ENCODE measurements at regions not wholly inside any gene's neighbourhood (a gene's known extent, or its start where the extent isn't known, plus 50 kb on each side); places are given as distances from the start of the nearest gene placed in this dataset.

DNA sequence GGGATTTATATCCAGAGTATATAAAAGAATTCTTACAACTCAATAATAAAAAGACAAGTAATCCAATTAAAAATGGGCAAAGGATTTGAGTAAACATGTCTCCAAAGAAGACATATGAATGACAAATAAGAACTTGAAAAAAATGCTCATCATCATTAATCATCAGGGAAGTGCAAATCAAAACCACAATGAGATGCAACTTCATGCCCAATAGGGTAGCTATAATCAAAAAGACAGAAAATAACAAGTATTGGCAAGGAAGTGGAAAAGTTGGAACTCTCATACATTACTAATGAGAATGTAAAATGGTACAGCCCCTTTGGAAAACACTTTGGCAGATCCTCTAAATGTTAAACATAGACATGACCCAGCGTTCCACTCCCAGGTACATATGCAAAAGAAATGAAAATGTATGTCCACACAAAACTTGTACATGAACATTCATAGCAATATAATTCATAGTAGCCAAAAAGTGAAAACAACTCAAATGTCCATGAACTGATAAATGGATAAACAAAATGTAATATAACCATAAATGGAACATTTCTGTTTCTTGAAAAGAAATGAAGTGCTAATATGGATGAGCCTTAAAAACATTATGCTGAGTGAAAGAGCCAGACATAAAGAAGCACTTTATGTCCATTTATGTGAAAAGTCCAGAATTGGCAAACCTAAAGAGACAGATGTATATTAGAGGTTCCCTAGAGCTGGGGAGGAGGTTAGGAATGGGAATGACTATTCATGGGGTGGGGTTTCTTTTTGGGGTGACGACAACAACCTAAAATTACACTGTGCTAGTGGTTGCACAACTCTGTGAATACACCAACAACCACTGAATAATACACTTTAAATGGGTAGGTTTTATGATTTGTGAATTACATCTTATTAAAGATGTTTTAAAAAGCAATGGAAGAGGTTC lies 259.7 kb downstream of the RHOU start:
- Histone ChIP-seq H3K27ac (ENCODE audit: low read depth, low read length) (no peak overlapping the region), H3K4me3 (ENCODE audit: low read depth, low read length) (no peak overlapping the region), H3K27me3 (ENCODE audit: control insufficient read depth, insufficient read depth, low read length) (no peaks in the 10 kb centered on the region), H3K9me3 (ENCODE audit: control insufficient read depth, insufficient read depth, low read length) (no peaks in the 10 kb centered on the region), H3K9ac (ENCODE audit: low read depth, low read length) (no peak overlapping the region), H3K4me1 (ENCODE audit: control insufficient read depth, insufficient read depth, low read length) (peaks cover 15% of the 10 kb centered on the region), H3K36me3 (ENCODE audit: control insufficient read depth, insufficient read depth, low read length) (no peaks in the 10 kb centered on the region)

DNA sequence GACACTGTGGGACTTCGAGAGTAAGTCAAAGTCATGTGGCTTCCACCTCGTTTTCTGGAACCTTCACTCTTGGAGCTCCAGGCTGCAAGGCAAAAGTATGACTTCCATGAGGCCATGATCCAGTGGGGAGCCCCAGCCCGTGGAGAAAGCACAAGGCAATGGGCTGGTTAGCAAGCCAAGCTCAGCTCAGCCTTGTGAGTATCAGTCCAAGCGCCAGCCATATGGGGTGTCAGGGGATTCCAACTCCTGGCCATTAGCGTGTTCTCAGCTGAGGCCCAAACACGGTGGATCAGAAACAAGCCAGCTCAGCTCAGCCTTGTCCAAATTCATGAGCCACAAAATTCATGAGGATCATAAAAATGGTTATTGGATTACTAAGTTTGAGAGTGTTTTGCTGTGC lies 261.0 kb downstream of the RHOU start:
- Histone ChIP-seq H3K4me3 (ENCODE audit: low read depth, low read length) (no peak overlapping the region), H3K4me1 (ENCODE audit: control insufficient read depth, insufficient read depth, low read length) (peaks cover 15% of the 10 kb centered on the region), H3K36me3 (ENCODE audit: control insufficient read depth, insufficient read depth, low read length) (no peaks in the 10 kb centered on the region), H3K27ac (ENCODE audit: low read depth, low read length) (no peak overlapping the region), H3K27me3 (ENCODE audit: control insufficient read depth, insufficient read depth, low read length) (no peaks in the 10 kb centered on the region), H3K9me3 (ENCODE audit: control insufficient read depth, insufficient read depth, low read length) (no peaks in the 10 kb centered on the region), H3K9ac (ENCODE audit: low read depth, low read length) (no peak overlapping the region)

- H3K4me1 ChIP-seq (ENCODE audit: control insufficient read depth, insufficient read depth, low read length), result peaks cover 11% of the 10 kb centered on the region
- no peak overlapping the region for H3K27ac ChIP-seq (ENCODE audit: low read depth, low read length)
Measured at GRCh38 chr1:228997721-228998144, 262.5 kb downstream of the RHOU start.

GRCh38 chr1:228998179-228998578 lies 262.9 kb downstream of the RHOU start:
- no peaks in the 10 kb centered on the region for H3K36me3 ChIP-seq (ENCODE audit: control insufficient read depth, insufficient read depth, low read length)
- H3K9me3 ChIP-seq (ENCODE audit: control insufficient read depth, insufficient read depth, low read length), result no peaks in the 10 kb centered on the region
- H3K4me3 ChIP-seq (ENCODE audit: low read depth, low read length), result no peak overlapping the region
- no peaks in the 10 kb centered on the region for H3K27me3 ChIP-seq (ENCODE audit: control insufficient read depth, insufficient read depth, low read length)
- no peak overlapping the region for H3K9ac ChIP-seq (ENCODE audit: low read depth, low read length)
- no peak overlapping the region for H3K27ac ChIP-seq (ENCODE audit: low read depth, low read length)
- H3K4me1 ChIP-seq (ENCODE audit: control insufficient read depth, insufficient read depth, low read length), result peaks cover 10% of the 10 kb centered on the region

More at GRCh38 chr1:228997721-228998144, 262.5 kb downstream of the RHOU start:
- H3K9ac ChIP-seq (ENCODE audit: low read depth, low read length), result no peak overlapping the region
- no peak overlapping the region for H3K4me3 ChIP-seq (ENCODE audit: low read depth, low read length)
- H3K36me3 ChIP-seq (ENCODE audit: control insufficient read depth, insufficient read depth, low read length), result no peaks in the 10 kb centered on the region
- no peaks in the 10 kb centered on the region for H3K27me3 ChIP-seq (ENCODE audit: control insufficient read depth, insufficient read depth, low read length)
- H3K9me3 ChIP-seq (ENCODE audit: control insufficient read depth, insufficient read depth, low read length), result no peaks in the 10 kb centered on the region

GRCh38 chr1:228999446-229000170 lies 264.3 kb downstream of the RHOU start:
- Histone ChIP-seq H3K27ac (ENCODE audit: low read depth, low read length) (no peak overlapping the region), H3K9me3 (ENCODE audit: control insufficient read depth, insufficient read depth, low read length) (no peaks in the 10 kb centered on the region), H3K27me3 (ENCODE audit: control insufficient read depth, insufficient read depth, low read length) (no peaks in the 10 kb centered on the region), H3K9ac (ENCODE audit: low read depth, low read length) (no peak overlapping the region), H3K4me3 (ENCODE audit: low read depth, low read length) (no peak overlapping the region), H3K4me1 (ENCODE audit: control insufficient read depth, insufficient read depth, low read length) (peaks cover 10% of the 10 kb centered on the region; the same call in 1 of the 2 replicates), H3K36me3 (ENCODE audit: control insufficient read depth, insufficient read depth, low read length) (no peaks in the 10 kb centered on the region)

DNA sequence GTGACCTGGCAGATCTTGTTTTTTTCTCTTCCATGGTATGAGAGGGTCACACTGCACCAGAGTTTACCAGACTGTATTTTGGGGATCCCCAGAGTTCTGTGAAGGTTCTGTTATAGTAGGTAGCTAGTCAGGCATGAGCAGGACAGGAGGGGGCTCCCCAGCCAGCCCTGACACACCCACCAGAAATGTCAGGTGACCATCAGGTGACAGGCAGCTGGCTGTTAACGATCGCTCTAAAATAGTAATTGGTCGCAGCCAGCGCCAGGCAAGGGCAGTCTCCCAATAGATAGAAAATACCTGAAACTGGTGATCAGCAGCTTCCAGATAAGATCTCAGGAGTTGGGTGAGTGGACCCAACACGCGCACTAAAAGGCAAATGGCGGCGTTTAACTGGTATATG lies 264.9 kb downstream of the RHOU start:
- no peak overlapping the region for H3K27ac ChIP-seq (ENCODE audit: low read depth, low read length)
- H3K27me3 ChIP-seq (ENCODE audit: control insufficient read depth, insufficient read depth, low read length), result no peaks in the 10 kb centered on the region
- H3K9ac ChIP-seq (ENCODE audit: low read depth, low read length), result no peak overlapping the region
- no peak overlapping the region for H3K4me3 ChIP-seq (ENCODE audit: low read depth, low read length)
- H3K9me3 ChIP-seq (ENCODE audit: control insufficient read depth, insufficient read depth, low read length), result no peaks in the 10 kb centered on the region
- H3K4me1 ChIP-seq (ENCODE audit: control insufficient read depth, insufficient read depth, low read length), result peaks cover 10% of the 10 kb centered on the region; the same call in 1 of the 2 replicates
- no peaks in the 10 kb centered on the region for H3K36me3 ChIP-seq (ENCODE audit: control insufficient read depth, insufficient read depth, low read length)

DNA sequence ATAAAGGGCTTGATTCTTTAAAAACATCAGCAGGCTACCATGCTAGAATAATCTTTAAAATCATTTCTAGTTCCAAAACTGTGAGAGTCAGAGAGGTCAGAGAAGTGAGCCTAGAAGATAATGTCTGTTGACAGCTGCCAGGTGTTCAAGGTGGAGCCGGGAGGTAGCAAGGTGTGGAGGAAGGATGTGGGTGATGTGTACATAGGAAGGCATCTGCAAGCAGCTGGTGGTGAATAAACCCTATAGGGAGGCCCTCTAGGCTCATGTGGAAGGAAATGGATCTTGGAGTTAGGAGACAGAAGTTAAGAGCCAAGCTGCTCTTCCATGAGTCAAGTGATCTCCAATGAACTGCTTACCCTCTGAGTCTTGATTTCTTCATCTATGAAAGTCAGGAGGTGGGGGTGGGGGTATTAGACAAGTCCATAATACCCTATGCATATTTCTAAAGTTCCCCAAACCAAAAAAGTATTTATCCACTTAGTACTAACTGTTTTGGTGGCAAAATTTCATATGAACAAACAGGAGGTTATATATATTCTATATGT lies 266.3 kb downstream of the RHOU start:
- Histone ChIP-seq H3K36me3 (ENCODE audit: control insufficient read depth, insufficient read depth, low read length) (no peaks in the 10 kb centered on the region), H3K27ac (ENCODE audit: low read depth, low read length) (no peak overlapping the region), H3K9ac (ENCODE audit: low read depth, low read length) (no peak overlapping the region), H3K4me1 (ENCODE audit: control insufficient read depth, insufficient read depth, low read length) (peaks cover 10% of the 10 kb centered on the region; the same call in 1 of the 2 replicates), H3K4me3 (ENCODE audit: low read depth, low read length) (no peak overlapping the region), H3K27me3 (ENCODE audit: control insufficient read depth, insufficient read depth, low read length) (no peaks in the 10 kb centered on the region), H3K9me3 (ENCODE audit: control insufficient read depth, insufficient read depth, low read length) (no peaks in the 10 kb centered on the region)

GRCh38 chr1:229002037-229002436 lies 266.8 kb downstream of the RHOU start:
- H3K27ac ChIP-seq (ENCODE audit: low read depth, low read length), result no peak overlapping the region
- no peaks in the 10 kb centered on the region for H3K9me3 ChIP-seq (ENCODE audit: control insufficient read depth, insufficient read depth, low read length)
- no peaks in the 10 kb centered on the region for H3K36me3 ChIP-seq (ENCODE audit: control insufficient read depth, insufficient read depth, low read length)
- no peak overlapping the region for H3K9ac ChIP-seq (ENCODE audit: low read depth, low read length)
- H3K4me1 ChIP-seq (ENCODE audit: control insufficient read depth, insufficient read depth, low read length), result peaks cover 7% of the 10 kb centered on the region; the same call in 1 of the 2 replicates
- no peak overlapping the region for H3K4me3 ChIP-seq (ENCODE audit: low read depth, low read length)
- H3K27me3 ChIP-seq (ENCODE audit: control insufficient read depth, insufficient read depth, low read length), result no peaks in the 10 kb centered on the region

DNA sequence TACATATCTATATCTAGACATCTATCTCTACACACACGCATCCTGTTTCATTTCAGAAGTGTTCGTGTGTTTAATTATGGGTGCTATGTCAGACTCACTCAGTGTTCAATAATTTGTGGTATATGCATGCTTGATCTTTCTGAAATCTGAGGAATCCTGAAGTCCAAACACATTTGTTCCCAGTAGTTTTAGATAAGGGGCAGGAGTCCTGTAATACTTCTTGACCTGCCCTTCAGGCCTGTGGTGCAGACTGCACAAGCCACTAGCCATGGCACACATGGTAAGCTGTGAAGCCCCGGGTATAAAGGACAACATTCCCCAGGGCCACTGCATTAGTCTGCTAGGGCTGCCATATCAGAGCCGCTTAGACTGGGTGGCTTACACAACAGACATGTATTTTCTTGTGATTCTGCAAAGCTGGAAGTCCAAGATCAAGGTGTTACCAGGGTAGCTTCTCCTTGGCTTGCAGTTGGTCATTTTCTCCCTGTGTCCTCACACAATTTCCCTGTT lies 267.2 kb downstream of the RHOU start:
- Histone ChIP-seq H3K27ac (ENCODE audit: low read depth, low read length) (no peak overlapping the region), H3K36me3 (ENCODE audit: control insufficient read depth, insufficient read depth, low read length) (no peaks in the 10 kb centered on the region), H3K9me3 (ENCODE audit: control insufficient read depth, insufficient read depth, low read length) (no peaks in the 10 kb centered on the region), H3K4me1 (ENCODE audit: control insufficient read depth, insufficient read depth, low read length) (peaks cover 3% of the 10 kb centered on the region; the same call in 1 of the 2 replicates), H3K9ac (ENCODE audit: low read depth, low read length) (no peak overlapping the region), H3K4me3 (ENCODE audit: low read depth, low read length) (no peak overlapping the region), H3K27me3 (ENCODE audit: control insufficient read depth, insufficient read depth, low read length) (no peaks in the 10 kb centered on the region)

DNA sequence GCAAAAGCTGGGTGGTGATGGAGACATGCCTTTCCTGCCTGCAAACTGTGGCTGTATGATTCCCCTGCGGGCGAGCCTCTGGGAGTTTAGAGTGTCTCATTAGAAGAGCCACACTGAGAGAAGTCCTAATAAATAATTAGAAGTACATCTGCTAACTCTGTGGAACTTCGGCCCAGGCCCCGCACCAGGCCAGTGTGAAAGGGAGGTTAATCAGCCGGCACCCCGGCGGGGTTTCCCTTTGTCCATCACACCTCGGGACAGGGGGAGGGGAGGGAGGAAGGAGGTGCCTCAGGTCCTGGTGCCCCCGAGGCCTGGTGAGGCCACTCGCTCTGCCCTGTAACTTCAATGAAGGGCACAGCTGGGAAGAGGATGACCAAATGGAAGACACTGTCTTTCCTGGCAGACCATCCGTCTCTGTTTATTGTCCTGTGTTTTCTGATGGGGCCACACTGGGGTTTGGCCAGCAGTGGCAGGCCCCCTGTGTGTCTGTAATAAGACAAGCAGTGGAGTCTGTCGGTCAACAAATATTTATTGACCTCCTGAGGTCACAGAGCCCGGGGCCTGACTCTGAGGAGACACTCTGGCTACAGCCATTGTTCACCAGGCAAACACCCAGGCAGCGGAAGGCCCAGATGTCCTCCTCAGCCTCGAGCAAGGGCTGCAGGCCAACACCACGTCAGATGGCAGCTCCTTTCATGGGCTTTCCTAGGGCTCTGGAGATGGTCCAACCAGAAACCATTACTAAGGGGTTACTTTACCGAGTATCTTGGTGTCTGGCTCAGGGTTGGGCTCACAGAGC lies 267.5 kb upstream of the RAB4A start:
- H3K9ac ChIP-seq (ENCODE audit: low read depth, low read length), result no peak overlapping the region
- H3K27ac ChIP-seq (ENCODE audit: low read depth, low read length), result no peak overlapping the region

More for the DNA sequence above, 267.5 kb upstream of the RAB4A start:
- H3K36me3 ChIP-seq (ENCODE audit: control insufficient read depth, insufficient read depth, low read length), result no peaks in the 10 kb centered on the region
- H3K27me3 ChIP-seq (ENCODE audit: control insufficient read depth, insufficient read depth, low read length), result no peaks in the 10 kb centered on the region
- no peak overlapping the region for H3K4me3 ChIP-seq (ENCODE audit: low read depth, low read length)
- H3K4me1 ChIP-seq (ENCODE audit: control insufficient read depth, insufficient read depth, low read length), result peaks cover 3% of the 10 kb centered on the region; the same call in 1 of the 2 replicates
- no peaks in the 10 kb centered on the region for H3K9me3 ChIP-seq (ENCODE audit: control insufficient read depth, insufficient read depth, low read length)
